Amygdala (tissue), 56 donors: ENCODE measurements at regions not wholly inside any gene's neighbourhood (a gene's known extent, or its start where the extent isn't known, plus 50 kb on each side); places are given as distances from the start of the nearest gene placed in this dataset.
"Not testable (repeated sequence)": the region's sequence is repeated elsewhere in the genome, so short reads cannot be mapped to it uniquely, and the experiment has no call there.

ENCODE experiments used
- DNase-seq, 56 donors: peaks; one replicate each; lab custom pipeline; 2025; lab: John Stamatoyannopoulos, UW

DNA sequence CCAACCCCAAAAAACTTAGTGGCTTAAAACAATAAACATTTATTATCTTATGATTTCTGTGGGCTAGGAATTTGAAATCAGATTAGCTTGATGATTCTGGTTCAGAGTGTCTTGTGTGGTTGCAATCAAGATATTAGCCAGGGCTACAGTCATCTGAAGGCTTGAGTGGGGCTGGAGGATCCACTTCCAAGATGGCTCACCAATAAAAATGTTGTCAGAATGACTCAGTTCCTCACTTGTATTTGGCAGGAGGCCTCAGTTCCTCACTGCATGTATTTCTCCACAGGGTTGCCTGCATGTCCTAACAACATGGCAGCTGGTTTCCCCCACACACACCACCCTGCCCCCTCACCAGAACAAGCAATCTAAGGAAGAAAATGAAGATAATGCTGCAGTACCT lies 98.2 kb upstream of the NIPBL start:
- DNase-seq = no peak

DNA sequence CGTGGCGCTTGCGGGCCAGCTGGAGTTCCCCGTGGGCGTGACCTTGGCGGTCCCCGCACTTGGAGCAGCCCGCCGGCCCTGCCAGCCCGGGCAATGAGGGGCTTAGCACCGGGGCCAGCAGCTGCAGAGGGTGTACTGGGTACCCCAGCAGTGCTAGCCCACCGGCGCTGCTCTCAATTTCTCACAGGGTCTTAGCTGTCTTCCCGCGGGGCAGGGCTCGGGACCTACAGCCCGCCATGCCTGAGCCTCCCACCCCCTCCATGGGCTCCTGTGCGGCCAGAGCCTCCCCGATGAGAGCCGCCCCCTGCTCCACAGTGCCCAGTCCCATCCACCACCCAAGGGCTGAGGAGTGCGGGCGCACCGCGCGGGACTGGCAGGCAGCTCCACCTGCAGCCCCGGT lies 94.0 kb upstream of the NIPBL start:
- not testable (repeated sequence) for DNase-seq

DNA sequence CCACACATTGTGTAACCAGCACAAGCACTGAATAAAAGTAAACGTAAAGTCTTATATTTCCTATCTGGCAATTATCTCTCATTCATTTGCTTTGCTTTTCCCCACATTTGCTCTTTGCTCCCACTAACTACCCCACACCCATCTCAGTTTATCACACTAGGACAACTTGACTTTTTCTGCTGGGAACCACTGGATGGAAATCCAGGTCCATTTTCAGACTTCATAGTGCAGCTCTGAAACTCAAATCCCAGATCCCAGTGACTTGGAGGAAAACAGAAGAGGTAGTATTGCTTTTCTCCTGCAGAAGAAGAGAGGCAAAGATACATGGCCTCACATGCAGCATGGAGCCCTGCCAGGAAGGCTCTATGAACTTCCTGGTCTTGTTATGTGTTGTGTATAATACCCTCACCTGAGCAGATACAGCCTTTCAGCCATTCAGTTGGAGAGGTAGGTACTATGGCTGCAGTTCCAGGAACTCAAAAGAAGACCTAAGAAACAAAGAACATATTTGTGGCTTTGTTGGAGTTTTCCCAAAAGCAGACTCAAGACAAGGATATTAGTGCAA lies 90.0 kb upstream of the NIPBL start:
- no peak for DNase-seq

DNA sequence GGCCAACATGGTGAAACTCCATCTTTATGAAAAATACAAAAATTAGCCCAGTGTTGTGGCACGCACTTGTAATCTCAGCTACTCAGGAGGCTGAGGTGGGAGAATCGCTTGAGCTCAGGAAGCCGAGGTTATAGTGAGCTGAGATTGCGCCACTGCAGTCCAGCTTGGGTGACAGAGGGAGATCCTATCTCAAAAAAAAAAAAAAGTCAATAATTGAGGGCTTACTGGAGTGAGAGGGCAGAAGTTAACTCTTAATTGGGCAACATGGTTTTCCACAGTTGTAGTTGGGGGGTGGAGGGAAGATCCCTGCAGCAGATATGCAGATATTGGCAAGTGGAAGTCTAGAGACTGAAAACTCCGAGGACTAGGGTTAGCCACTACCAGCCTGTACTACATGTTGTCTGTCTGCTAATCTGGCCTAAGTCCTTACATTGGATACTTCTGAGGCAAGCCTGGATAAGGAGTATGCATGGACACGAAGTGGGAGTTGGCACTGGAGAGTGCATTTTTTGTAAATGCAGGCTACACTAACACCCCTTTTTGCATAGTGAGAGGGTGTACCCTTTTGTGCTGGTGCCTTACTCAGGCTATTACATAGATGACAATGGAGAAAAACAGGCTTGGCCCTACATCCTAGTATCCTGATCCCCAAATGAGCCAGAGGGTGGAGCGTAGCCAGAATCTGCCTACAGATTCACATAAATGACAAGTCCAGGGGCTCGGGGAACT lies 89.0 kb upstream of the NIPBL start:
- no peak for DNase-seq

DNA sequence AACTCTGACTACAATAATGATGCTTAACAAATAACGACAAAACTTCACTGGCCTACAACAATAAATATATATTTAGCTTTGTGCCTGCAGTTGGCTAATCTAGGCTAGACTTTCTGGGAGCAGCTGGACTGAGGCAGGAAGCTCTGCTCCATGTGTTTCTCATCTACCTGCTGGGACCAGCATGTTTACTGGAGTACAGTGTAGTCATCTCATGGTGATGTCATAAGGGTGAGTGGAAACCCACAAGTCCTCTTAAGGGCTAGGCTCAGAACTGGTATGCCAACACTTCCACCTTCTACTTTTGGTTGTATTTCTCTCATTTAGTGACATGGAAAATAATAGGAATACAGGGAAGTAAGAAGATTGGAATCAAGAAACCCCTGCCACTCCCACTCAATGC lies 85.7 kb upstream of the NIPBL start:
- no peak for DNase-seq

- DNase-seq = no peak
These were observed 83.9 kb upstream of the NIPBL start for GRCh38 chr5:36792560-36793180.

- no peak for DNase-seq
These were observed 81.2 kb upstream of the NIPBL start for GRCh38 chr5:36795366-36795765.

- DNase-seq = no peak
These were observed 80.4 kb upstream of the NIPBL start for GRCh38 chr5:36796155-36796554.

- DNase-seq = no peak
These were observed 75.0 kb upstream of the NIPBL start for GRCh38 chr5:36801523-36801922.

- no peak for DNase-seq
These were observed 74.4 kb upstream of the NIPBL start for GRCh38 chr5:36802187-36802586.

DNA sequence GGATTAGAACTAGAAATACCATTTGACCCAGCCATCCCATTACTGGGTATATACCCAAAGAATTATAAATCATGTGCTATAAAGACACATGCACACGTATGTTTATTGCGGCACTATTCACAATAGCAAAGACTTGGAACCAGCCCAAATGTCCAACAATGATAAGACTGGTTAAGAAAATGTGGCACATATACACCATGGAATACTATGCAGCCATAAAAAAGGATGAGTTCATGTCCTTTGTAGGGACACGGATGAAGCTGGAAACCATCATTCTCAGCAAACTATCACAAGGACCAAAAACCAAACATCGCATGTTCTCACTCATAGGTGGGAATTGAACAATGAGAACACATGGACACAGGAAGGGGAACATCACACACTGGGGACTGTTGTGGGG lies 63.3 kb upstream of the NIPBL start:
- not testable (repeated sequence) for DNase-seq

GRCh38 chr5:36815871-36816270 lies 60.7 kb upstream of the NIPBL start:
- no peak for DNase-seq

DNA sequence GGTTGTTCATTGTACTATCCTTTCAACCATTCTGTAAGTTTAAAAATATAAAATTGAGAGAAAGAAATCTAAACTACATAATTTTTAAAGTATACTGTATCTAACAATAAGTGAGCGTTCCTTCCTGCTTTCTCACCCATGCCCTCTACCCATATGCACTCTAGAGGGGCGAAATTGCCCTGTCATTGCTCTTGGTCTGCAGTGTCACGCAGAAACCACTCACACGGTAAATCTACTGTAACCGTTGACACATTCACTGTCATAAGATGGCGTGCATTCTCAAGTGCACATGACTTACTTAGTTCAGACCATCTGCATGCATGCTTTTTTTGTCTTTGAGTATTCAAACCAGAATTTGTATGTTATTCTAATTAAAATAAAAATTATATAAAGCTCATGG lies 55.7 kb upstream of the NIPBL start:
- DNase-seq = no peak

GRCh38 chr5:36826694-36827093 lies 49.9 kb upstream of the NIPBL start:
- DNase-seq = no peak
